DMS114 treated with DMSO at 0.1 percent for 48 hours (cell line): ENCODE measurements at regions not wholly inside any gene's neighbourhood (a gene's known extent, or its start where the extent isn't known, plus 50 kb on each side); places are given as distances from the start of the nearest gene placed in this dataset.
"Not testable (repeated sequence)": the region's sequence is repeated elsewhere in the genome, so short reads cannot be mapped to it uniquely, and the experiment has no call there.

Source experiments
- DNase-seq: peaks from one replicate; lab custom pipeline; 2025; ENCODE audit not compliant: unreplicated experiment; lab: John Stamatoyannopoulos, UW

- DNase-seq = no peak
Measured at GRCh38 chr7:65317372-65317771, 56.3 kb upstream of the ZNF92 start.

GRCh38 chr7:65310761-65311160 is 62.9 kb upstream of the ZNF92 start:
- DNase-seq = no peak

GRCh38 chr7:65308300-65308678 is 65.4 kb upstream of the ZNF92 start:
- no peak for DNase-seq

- peak; percentile 67 for DNase-seq
Measured at GRCh38 chr7:65307651-65308299, 65.9 kb upstream of the ZNF92 start.

- DNase-seq = no peak
Measured at GRCh38 chr7:65304175-65304574, 69.5 kb upstream of the ZNF92 start.

GRCh38 chr7:65302883-65303282 is 70.8 kb upstream of the ZNF92 start:
- no peak for DNase-seq

GRCh38 chr7:65301007-65301406 is 72.6 kb upstream of the ZNF92 start:
- DNase-seq = no peak

GRCh38 chr7:65295409-65295808 is 78.2 kb upstream of the ZNF92 start:
- DNase-seq = no peak

GRCh38 chr7:65290340-65290739 is 83.3 kb upstream of the ZNF92 start:
- not testable (repeated sequence) for DNase-seq

- no peak for DNase-seq
Measured at GRCh38 chr7:65287023-65287422, 86.6 kb upstream of the ZNF92 start.

GRCh38 chr7:65285906-65286864 is 87.5 kb upstream of the ZNF92 start:
- DNase-seq = no peak

- not testable (repeated sequence) for DNase-seq
Measured at GRCh38 chr7:65285241-65285640, 88.4 kb upstream of the ZNF92 start.

GRCh38 chr7:65279795-65280194 is 93.9 kb upstream of the ZNF92 start:
- no peak for DNase-seq

- DNase-seq = no peak
Measured at GRCh38 chr7:65276822-65277221, 96.8 kb upstream of the ZNF92 start.

GRCh38 chr7:65271502-65271901 is 102.2 kb upstream of the ZNF92 start:
- DNase-seq = not testable (repeated sequence)

GRCh38 chr7:65269150-65269856 is 104.4 kb upstream of the ZNF92 start:
- DNase-seq = peak; percentile 85

GRCh38 chr7:65268782-65269149 is 104.9 kb upstream of the ZNF92 start:
- DNase-seq = no peak

GRCh38 chr7:65265933-65266519 is 107.6 kb upstream of the ZNF92 start:
- no peak for DNase-seq

GRCh38 chr7:65264258-65264657 is 109.4 kb upstream of the ZNF92 start:
- no peak for DNase-seq

GRCh38 chr7:65260673-65261072 is 113.0 kb upstream of the ZNF92 start:
- not testable (repeated sequence) for DNase-seq

GRCh38 chr7:65259864-65260525 is 113.7 kb upstream of the ZNF92 start:
- not testable (repeated sequence) for DNase-seq
